H9 (cell line): ENCODE measurements at regions not wholly inside any gene's neighbourhood (a gene's known extent, or its start where the extent isn't known, plus 50 kb on each side); places are given as distances from the start of the nearest gene placed in this dataset.

Experiments used
- DNase-seq: peaks from one replicate; pipeline ENCODE4 v3.0.0-alpha.2; 2017
- H2AFZ ChIP-seq: one replicate; pipeline ENCODE4 v1.6.1; 2013; ENCODE audit warnings: mild to moderate bottlenecking, low read length, control low read depth, moderate library complexity
- H2AK5ac ChIP-seq: 2 replicates; pipeline ENCODE4 v1.6.1; 2013; ENCODE audit warnings: low read length, control low read depth, mixed read lengths; ENCODE audit not compliant: insufficient read length
- H2BK120ac ChIP-seq: one replicate; pipeline ENCODE4 v1.6.1; 2013; ENCODE audit warnings: low read depth, mild to moderate bottlenecking, low read length, control low read depth, inconsistent platforms; ENCODE audit not compliant: poor library complexity, severe bottlenecking
- H2BK12ac ChIP-seq: 2 replicates; pipeline ENCODE4 v1.6.1; 2013; ENCODE audit warnings: low read length, control low read depth, mixed read lengths, low read depth; ENCODE audit not compliant: insufficient read length
- H2BK15ac ChIP-seq: 2 replicates; pipeline ENCODE4 v1.6.1; 2013; ENCODE audit warnings: low read depth, low read length, control low read depth
- H2BK20ac ChIP-seq: one replicate; pipeline ENCODE4 v1.6.1; 2013; ENCODE audit warnings: low read depth, mild to moderate bottlenecking, low read length, control low read depth, inconsistent platforms; ENCODE audit not compliant: poor library complexity, severe bottlenecking
- H2BK5ac ChIP-seq: 2 replicates; pipeline ENCODE4 v1.6.1; 2013; ENCODE audit warnings: low read length, control low read depth, mixed read lengths; ENCODE audit not compliant: insufficient read length
- H3K14ac ChIP-seq: 2 replicates; pipeline ENCODE4 v1.6.1; 2013; ENCODE audit warnings: low read length, control low read depth; ENCODE audit not compliant: insufficient read depth
- H3K18ac ChIP-seq: 2 replicates; pipeline ENCODE4 v1.6.1; 2013; ENCODE audit warnings: low read depth, mild to moderate bottlenecking, mixed read lengths, low read length, control low read depth; ENCODE audit not compliant: insufficient read length
- H3K23ac ChIP-seq: 2 replicates; pipeline ENCODE4 v1.6.1; 2013; ENCODE audit warnings: low read length, control low read depth, mixed read lengths, low read depth; ENCODE audit not compliant: insufficient read length
- H3K23me2 ChIP-seq: 2 replicates; pipeline ENCODE4 v1.6.1; 2013; ENCODE audit warnings: low read depth, mild to moderate bottlenecking, mixed read lengths, low read length, control low read depth; ENCODE audit not compliant: insufficient read length, poor library complexity, severe bottlenecking
- H3K27ac ChIP-seq: 2 replicates; pipeline ENCODE4 v1.5.1; 2013; ENCODE audit warnings: low read length, control low read depth, mixed read lengths, low read depth; ENCODE audit not compliant: insufficient read length
- H3K27me3 ChIP-seq: 2 replicates; pipeline ENCODE4 v1.6.1; 2013; ENCODE audit warnings: low read length, control low read depth, inconsistent platforms; ENCODE audit not compliant: insufficient read depth
- H3K4ac ChIP-seq: 2 replicates; pipeline ENCODE4 v1.6.1; 2013; ENCODE audit warnings: low read depth, mild to moderate bottlenecking, control low read depth, inconsistent platforms, low read length, moderate library complexity
- H3K4me1 ChIP-seq: 2 replicates; pipeline ENCODE4 v1.6.1; 2013; ENCODE audit warnings: low read length, control low read depth, inconsistent platforms; ENCODE audit not compliant: insufficient read depth
- H3K4me2 ChIP-seq: 2 replicates; pipeline ENCODE4 v1.6.1; 2013; ENCODE audit warnings: low read length, control low read depth, mixed read lengths; ENCODE audit not compliant: insufficient read length, insufficient read depth
- H3K56ac ChIP-seq: 2 replicates; pipeline ENCODE4 v1.6.1; 2013; ENCODE audit warnings: low read depth, mild to moderate bottlenecking, mixed read lengths, low read length, control low read depth; ENCODE audit not compliant: insufficient read length
- H3K79me1 ChIP-seq: 2 replicates; pipeline ENCODE4 v1.6.1; 2013; ENCODE audit warnings: low read depth, mild to moderate bottlenecking, moderate library complexity, low read length, control low read depth, inconsistent platforms; ENCODE audit not compliant: insufficient read depth, poor library complexity, severe bottlenecking
- H3K79me2 ChIP-seq: 2 replicates; pipeline ENCODE4 v1.6.1; 2013; ENCODE audit warnings: low read length, control low read depth, inconsistent platforms; ENCODE audit not compliant: insufficient read depth
- H3K9ac ChIP-seq: 2 replicates; pipeline ENCODE4 v1.6.1; 2013; ENCODE audit warnings: low read length, control low read depth, mixed read lengths; ENCODE audit not compliant: insufficient read length; ENCODE audit errors: extremely low read depth
- H3K9me3 ChIP-seq: one replicate; pipeline ENCODE4 v1.6.1; 2013; ENCODE audit warnings: low read depth, low read length, inconsistent platforms; ENCODE audit not compliant: control insufficient read depth
- H3T11ph ChIP-seq: one replicate; pipeline ENCODE4 v1.6.1; 2013; ENCODE audit warnings: mild to moderate bottlenecking, low read length, control low read depth, inconsistent platforms
- H4K20me1 ChIP-seq: one replicate; pipeline ENCODE4 v1.6.1; 2013; ENCODE audit not compliant: control insufficient read depth, insufficient read length, insufficient read depth
- H4K5ac ChIP-seq: 2 replicates; pipeline ENCODE4 v1.6.1; 2013; ENCODE audit warnings: low read depth, mild to moderate bottlenecking, mixed read lengths, low read length, control low read depth; ENCODE audit not compliant: insufficient read length
- H4K8ac ChIP-seq: replicated peaks from 2 replicates; pipeline ENCODE4 v1.6.1; 2013; ENCODE audit warnings: low read length, control low read depth, mixed read lengths, low read depth; ENCODE audit not compliant: insufficient read length
- H4K91ac ChIP-seq: 2 replicates; pipeline ENCODE4 v1.6.1; 2013; ENCODE audit warnings: low read depth, mild to moderate bottlenecking, moderate library complexity, mixed read lengths, low read length, control low read depth; ENCODE audit not compliant: insufficient read length
- H3K27ac Mint-ChIP-seq, 3 experiments: 2 replicates in 2 of 3; 3 replicates in 1 of 3; pipeline ENCODE4 v1.8.0; 2020 to 2021; ENCODE audit warnings: mixed read lengths in 3 of 3, mild to moderate bottlenecking in 1 of 3, moderate library complexity in 1 of 3
- H3K27me3 Mint-ChIP-seq: 2 replicates; pipeline ENCODE4 v1.8.0; 2021; ENCODE audit warnings: low read depth, mild to moderate bottlenecking, moderate library complexity, mixed read lengths
- H3K36me3 Mint-ChIP-seq, 3 experiments: 2 replicates in 2 of 3; 3 replicates in 1 of 3; pipeline ENCODE4 v1.8.0; 2020 to 2021; ENCODE audit warnings: low read depth in 3 of 3, mixed read lengths in 3 of 3; ENCODE audit not compliant: insufficient read depth in 1 of 3
- H3K4me1 Mint-ChIP-seq, 2 experiments: 2 replicates each; pipeline ENCODE4 v1.8.0; 2020; ENCODE audit warnings: mixed read lengths in 2 of 2
- H3K4me3 Mint-ChIP-seq, 2 experiments: 2 replicates in 1 of 2; 3 replicates in 1 of 2; pipeline ENCODE4 v1.8.0; 2020 to 2021; ENCODE audit warnings: mild to moderate bottlenecking in 2 of 2, mixed read lengths in 2 of 2, moderate library complexity in 1 of 2
- H3K9me3 Mint-ChIP-seq, 2 experiments: 2 replicates in 1 of 2; 3 replicates in 1 of 2; pipeline ENCODE4 v1.8.0; 2020; ENCODE audit warnings: mild to moderate bottlenecking in 2 of 2, mixed read lengths in 2 of 2, moderate library complexity in 1 of 2
- TF ChIP-seq, protein P1 (sequence below): fragments of 200-600 bp; sonication (generic); conservative IDR thresholded peaks from 3 replicates; pipeline ENCODE4 v1.8.0; 2021; ENCODE audit warnings: antibody characterized with exemption, mild to moderate bottlenecking

- Histone ChIP-seq H3K23me2 (no peaks in the 10 kb centered on the region), H3K4me1 (no peaks in the 10 kb centered on the region), H3K4ac (no peak overlapping the region), H4K91ac (no peak overlapping the region), H3K23ac (no peak overlapping the region), H3K27ac (no peak overlapping the region), H3K79me1 (no peaks in the 10 kb centered on the region), H3K14ac (no peak overlapping the region), H3T11ph (no peak overlapping the region), H3K27me3 (no peaks in the 10 kb centered on the region), H2BK20ac (no peak overlapping the region), H3K9me3 (no peaks in the 10 kb centered on the region), H3K18ac (no peak overlapping the region), H2BK120ac (no peak overlapping the region), H2AK5ac (no peak overlapping the region), H3K4me2 (no peak overlapping the region), H2BK12ac (no peak overlapping the region), H4K5ac (no peak overlapping the region), H3K9ac (no peak overlapping the region), H2BK15ac (no peak overlapping the region), H4K8ac (no peak overlapping the region), H2AFZ (no peak overlapping the region), H4K20me1 (no peaks in the 10 kb centered on the region), H3K56ac (no peak overlapping the region), H3K79me2 (no peaks in the 10 kb centered on the region), H2BK5ac (no peak overlapping the region)
- Mint-ChIP-seq H3K27me3 (no peaks in the 10 kb centered on the region), H3K36me3 (no peaks in the 10 kb centered on the region), H3K9me3 (no peaks in the 10 kb centered on the region), H3K27ac (no peak overlapping the region), H3K4me1 (no peaks in the 10 kb centered on the region), H3K4me3 (no peak overlapping the region)
- DNase-seq: no peak
- TF ChIP-seq, protein P1, sequence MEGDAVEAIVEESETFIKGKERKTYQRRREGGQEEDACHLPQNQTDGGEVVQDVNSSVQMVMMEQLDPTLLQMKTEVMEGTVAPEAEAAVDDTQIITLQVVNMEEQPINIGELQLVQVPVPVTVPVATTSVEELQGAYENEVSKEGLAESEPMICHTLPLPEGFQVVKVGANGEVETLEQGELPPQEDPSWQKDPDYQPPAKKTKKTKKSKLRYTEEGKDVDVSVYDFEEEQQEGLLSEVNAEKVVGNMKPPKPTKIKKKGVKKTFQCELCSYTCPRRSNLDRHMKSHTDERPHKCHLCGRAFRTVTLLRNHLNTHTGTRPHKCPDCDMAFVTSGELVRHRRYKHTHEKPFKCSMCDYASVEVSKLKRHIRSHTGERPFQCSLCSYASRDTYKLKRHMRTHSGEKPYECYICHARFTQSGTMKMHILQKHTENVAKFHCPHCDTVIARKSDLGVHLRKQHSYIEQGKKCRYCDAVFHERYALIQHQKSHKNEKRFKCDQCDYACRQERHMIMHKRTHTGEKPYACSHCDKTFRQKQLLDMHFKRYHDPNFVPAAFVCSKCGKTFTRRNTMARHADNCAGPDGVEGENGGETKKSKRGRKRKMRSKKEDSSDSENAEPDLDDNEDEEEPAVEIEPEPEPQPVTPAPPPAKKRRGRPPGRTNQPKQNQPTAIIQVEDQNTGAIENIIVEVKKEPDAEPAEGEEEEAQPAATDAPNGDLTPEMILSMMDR: no peak
Measured at GRCh38 chr21:28269173-28269572, 723.5 kb downstream of the LTN1 start.
